Astrocyte (in vitro differentiated cells and primary cell): ENCODE measurements at regions not wholly inside any gene's neighbourhood (a gene's known extent, or its start where the extent isn't known, plus 50 kb on each side); places are given as distances from the start of the nearest gene placed in this dataset.

Experiments used
- DNase-seq: peaks from one replicate; pipeline ENCODE4 v3.0.0-alpha.2; 2010; ENCODE audit warnings: low read depth
- FAIRE-seq: peaks from 2 replicates; lab custom pipeline; 2011; peaks lifted over from hg19 to GRCh38; lab: Jason Lieb, UNC
- H2AFZ ChIP-seq: 2 replicates; pipeline ENCODE4 v1.6.0; 2012; ENCODE audit warnings: low read depth, low read length, inconsistent platforms
- H3K27ac ChIP-seq: 2 replicates; pipeline ENCODE4 v1.5.1; 2011; ENCODE audit warnings: low read depth, low read length, inconsistent platforms
- H3K27me3 ChIP-seq: 2 replicates; pipeline ENCODE4 v1.6.0; 2011; ENCODE audit warnings: low read length, inconsistent platforms; ENCODE audit not compliant: insufficient read depth
- H3K36me3 ChIP-seq: 2 replicates; pipeline ENCODE4 v1.5.1; 2011; ENCODE audit warnings: low read length, inconsistent platforms; ENCODE audit not compliant: insufficient read depth
- H3K4me1 ChIP-seq: 2 replicates; pipeline ENCODE4 v1.5.1; 2011; ENCODE audit warnings: low read length, inconsistent platforms; ENCODE audit not compliant: insufficient read depth
- H3K4me2 ChIP-seq: 2 replicates; pipeline ENCODE4 v1.6.0; 2012; ENCODE audit warnings: low read length, inconsistent platforms
- H3K4me3 ChIP-seq: 2 replicates; pipeline ENCODE4 v1.5.1; 2011; ENCODE audit warnings: low read depth, mild to moderate bottlenecking, low read length, inconsistent platforms; ENCODE audit not compliant: insufficient read depth
- H3K79me2 ChIP-seq: 2 replicates; pipeline ENCODE4 v1.6.0; 2012; ENCODE audit warnings: mild to moderate bottlenecking, low read length, inconsistent platforms; ENCODE audit not compliant: insufficient read depth
- H3K9ac ChIP-seq: 2 replicates; pipeline ENCODE4 v1.6.0; 2012; ENCODE audit warnings: mild to moderate bottlenecking, low read length, inconsistent platforms
- H3K9me3 ChIP-seq: 2 replicates; pipeline ENCODE4 v1.5.1; 2012; ENCODE audit warnings: low read depth, mild to moderate bottlenecking, low read length, inconsistent platforms; ENCODE audit not compliant: insufficient read depth
- H4K20me1 ChIP-seq: 2 replicates; pipeline ENCODE4 v1.6.0; 2012; ENCODE audit warnings: low read length, inconsistent platforms; ENCODE audit not compliant: insufficient read depth
- H3K27ac Mint-ChIP-seq: one replicate; pipeline ENCODE4 v1.8.0; 2021; ENCODE audit warnings: mild to moderate bottlenecking, mixed read lengths; ENCODE audit not compliant: unreplicated experiment
- H3K27me3 Mint-ChIP-seq: one replicate; pipeline ENCODE4 v1.8.0; 2021; ENCODE audit warnings: low read depth, mixed read lengths; ENCODE audit not compliant: unreplicated experiment
- H3K36me3 Mint-ChIP-seq: one replicate; pipeline ENCODE4 v1.8.0; 2021; ENCODE audit warnings: low read depth, mixed read lengths; ENCODE audit not compliant: unreplicated experiment
- H3K4me1 Mint-ChIP-seq: one replicate; pipeline ENCODE4 v1.8.0; 2021; ENCODE audit warnings: low read depth, mixed read lengths; ENCODE audit not compliant: unreplicated experiment
- H3K4me3 Mint-ChIP-seq: one replicate; pipeline ENCODE4 v1.8.0; 2021; ENCODE audit warnings: mild to moderate bottlenecking, moderate library complexity, mixed read lengths; ENCODE audit not compliant: unreplicated experiment
- H3K9me3 Mint-ChIP-seq: one replicate; pipeline ENCODE4 v1.8.0; 2021; ENCODE audit warnings: mild to moderate bottlenecking, mixed read lengths; ENCODE audit not compliant: unreplicated experiment
- EZH2 ChIP-seq: IDR thresholded peaks from 2 replicates; pipeline ENCODE4 v1.6.1; 2012; ENCODE audit warnings: mild to moderate bottlenecking, low read length, inconsistent platforms; ENCODE audit not compliant: insufficient read depth
- TF ChIP-seq, protein P1 (sequence below): IDR thresholded peaks from 2 replicates; pipeline ENCODE4 v1.5.1; 2011; ENCODE audit warnings: low read depth, mild to moderate bottlenecking, inconsistent platforms, low read length, moderate library complexity; ENCODE audit not compliant: insufficient read depth

GRCh38 chr9:21688108-21689102 is 114.0 kb upstream of the MTAP start:
- no peaks in the 10 kb centered on the region for H3K27me3 ChIP-seq
- H3K4me3 ChIP-seq, result peak overlapping the region; percentile 47
- Mint-ChIP-seq H3K27me3 (no peaks in the 10 kb centered on the region), H3K9me3 (no peaks in the 10 kb centered on the region), H3K4me3 (no peak overlapping the region), H3K36me3 (no peaks in the 10 kb centered on the region), H3K27ac (peak overlapping the region; percentile 70), H3K4me1 (peaks cover 47% of the 10 kb centered on the region)
- no peaks in the 10 kb centered on the region for H4K20me1 ChIP-seq
- no peaks in the 10 kb centered on the region for H3K36me3 ChIP-seq
- H3K27ac ChIP-seq, result peak overlapping the region; percentile 96
- peaks cover 12% of the 10 kb centered on the region for H3K79me2 ChIP-seq
- peak; percentile 99 for DNase-seq
- peak overlapping the region; percentile 82 for H3K9ac ChIP-seq
- H2AFZ ChIP-seq, result peak overlapping the region; percentile 32
- peak; percentile 55 for FAIRE-seq
- H3K4me1 ChIP-seq, result peaks cover 69% of the 10 kb centered on the region
- TF ChIP-seq EZH2, result no peak
- TF ChIP-seq, protein P1, sequence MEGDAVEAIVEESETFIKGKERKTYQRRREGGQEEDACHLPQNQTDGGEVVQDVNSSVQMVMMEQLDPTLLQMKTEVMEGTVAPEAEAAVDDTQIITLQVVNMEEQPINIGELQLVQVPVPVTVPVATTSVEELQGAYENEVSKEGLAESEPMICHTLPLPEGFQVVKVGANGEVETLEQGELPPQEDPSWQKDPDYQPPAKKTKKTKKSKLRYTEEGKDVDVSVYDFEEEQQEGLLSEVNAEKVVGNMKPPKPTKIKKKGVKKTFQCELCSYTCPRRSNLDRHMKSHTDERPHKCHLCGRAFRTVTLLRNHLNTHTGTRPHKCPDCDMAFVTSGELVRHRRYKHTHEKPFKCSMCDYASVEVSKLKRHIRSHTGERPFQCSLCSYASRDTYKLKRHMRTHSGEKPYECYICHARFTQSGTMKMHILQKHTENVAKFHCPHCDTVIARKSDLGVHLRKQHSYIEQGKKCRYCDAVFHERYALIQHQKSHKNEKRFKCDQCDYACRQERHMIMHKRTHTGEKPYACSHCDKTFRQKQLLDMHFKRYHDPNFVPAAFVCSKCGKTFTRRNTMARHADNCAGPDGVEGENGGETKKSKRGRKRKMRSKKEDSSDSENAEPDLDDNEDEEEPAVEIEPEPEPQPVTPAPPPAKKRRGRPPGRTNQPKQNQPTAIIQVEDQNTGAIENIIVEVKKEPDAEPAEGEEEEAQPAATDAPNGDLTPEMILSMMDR, result no peak
- no peaks in the 10 kb centered on the region for H3K9me3 ChIP-seq
- peak overlapping the region; percentile 83 for H3K4me2 ChIP-seq

DNA sequence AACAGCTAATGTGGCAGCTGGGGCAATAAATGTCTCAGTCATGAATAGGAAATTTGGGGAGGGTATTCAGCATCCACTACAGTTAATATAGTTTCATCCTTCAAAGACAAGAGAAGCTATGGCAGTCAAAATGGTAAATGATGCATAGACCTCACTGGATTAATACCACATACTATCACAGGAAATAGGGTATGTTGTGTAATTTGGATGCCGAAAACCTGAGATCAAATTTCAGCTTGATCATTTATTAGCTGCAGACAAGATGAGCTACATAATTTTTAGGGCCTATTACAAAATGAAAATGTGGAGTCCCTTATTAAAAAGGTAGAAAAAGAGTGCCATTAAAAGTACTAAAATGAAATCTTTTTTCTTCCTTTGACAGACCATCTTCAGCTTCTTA is 112.6 kb upstream of the MTAP start:
- Histone ChIP-seq H3K27ac (peak overlapping the region; percentile 96), H3K4me1 (peaks cover 54% of the 10 kb centered on the region), H3K9ac (peak overlapping the region; percentile 82), H3K4me2 (peak overlapping the region; percentile 83), H3K36me3 (no peaks in the 10 kb centered on the region), H3K4me3 (no peak overlapping the region), H2AFZ (peak overlapping the region; percentile 43), H3K9me3 (no peaks in the 10 kb centered on the region), H4K20me1 (no peaks in the 10 kb centered on the region), H3K27me3 (no peaks in the 10 kb centered on the region), H3K79me2 (peaks cover 12% of the 10 kb centered on the region)
- Mint-ChIP-seq H3K4me3 (no peak overlapping the region), H3K9me3 (no peaks in the 10 kb centered on the region), H3K4me1 (peaks cover 32% of the 10 kb centered on the region), H3K36me3 (no peaks in the 10 kb centered on the region), H3K27ac (no peak overlapping the region), H3K27me3 (no peaks in the 10 kb centered on the region)
- no peak for FAIRE-seq
- TF ChIP-seq, protein P1, result no peak
- no peak for TF ChIP-seq EZH2
- DNase-seq, result peak; percentile 59

DNA sequence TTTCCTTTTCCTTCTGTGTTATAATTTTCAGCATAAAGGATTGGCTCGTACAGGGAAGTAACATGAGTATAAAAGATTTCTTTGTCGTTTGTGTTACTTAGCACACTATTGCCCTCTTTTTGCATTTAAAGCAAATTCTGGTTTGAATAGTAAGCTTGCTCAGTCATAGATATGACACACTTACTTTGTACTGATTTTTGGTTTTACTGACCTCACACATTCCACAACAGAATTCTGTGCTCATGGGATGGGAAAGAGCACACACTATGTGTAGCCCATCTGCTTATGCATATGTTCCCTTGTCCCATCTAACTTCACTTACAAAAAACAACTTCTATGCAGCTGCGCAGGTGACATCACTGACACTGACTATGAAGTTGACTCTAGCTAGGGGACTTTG is 111.9 kb upstream of the MTAP start:
- H3K9me3 ChIP-seq, result peaks cover 2% of the 10 kb centered on the region
- peaks cover 3% of the 10 kb centered on the region for H3K9me3 Mint-ChIP-seq
- H3K36me3 Mint-ChIP-seq, result peaks cover 4% of the 10 kb centered on the region
- no peak overlapping the region for H3K27ac Mint-ChIP-seq
- no peaks in the 10 kb centered on the region for H3K27me3 ChIP-seq
- H3K36me3 ChIP-seq, result no peaks in the 10 kb centered on the region
- TF ChIP-seq, protein P1, result no peak
- no peak for TF ChIP-seq EZH2
- no peaks in the 10 kb centered on the region for H4K20me1 ChIP-seq
- peaks cover 48% of the 10 kb centered on the region for H3K4me1 ChIP-seq
- H3K27ac ChIP-seq, result peak overlapping the region; percentile 35
- H3K79me2 ChIP-seq, result peaks cover 12% of the 10 kb centered on the region
- H3K27me3 Mint-ChIP-seq, result no peaks in the 10 kb centered on the region
- H3K4me3 Mint-ChIP-seq, result no peak overlapping the region
- H3K9ac ChIP-seq, result peak overlapping the region; percentile 2
- H3K4me1 Mint-ChIP-seq, result peaks cover 25% of the 10 kb centered on the region
- H2AFZ ChIP-seq, result no peak overlapping the region
- H3K4me2 ChIP-seq, result peak overlapping the region; percentile 11
- H3K4me3 ChIP-seq, result no peak overlapping the region
- FAIRE-seq (peak; percentile 59), DNase-seq (peak; percentile 88)
